HG02981 (cell line): ENCODE measurements at regions not wholly inside any gene's neighbourhood (a gene's known extent, or its start where the extent isn't known, plus 50 kb on each side); places are given as distances from the start of the nearest gene placed in this dataset.
"Not testable (repeated sequence)": the region's sequence is repeated elsewhere in the genome, so short reads cannot be mapped to it uniquely, and the experiment has no call there.

Experiments used
- ATAC-seq: cut with Tn5 transposase; IDR thresholded peaks from one replicate; pipeline ENCODE4 v1.9.1; 2021; ENCODE audit warnings: mild to moderate bottlenecking, moderate library complexity; ENCODE audit not compliant: unreplicated experiment

DNA sequence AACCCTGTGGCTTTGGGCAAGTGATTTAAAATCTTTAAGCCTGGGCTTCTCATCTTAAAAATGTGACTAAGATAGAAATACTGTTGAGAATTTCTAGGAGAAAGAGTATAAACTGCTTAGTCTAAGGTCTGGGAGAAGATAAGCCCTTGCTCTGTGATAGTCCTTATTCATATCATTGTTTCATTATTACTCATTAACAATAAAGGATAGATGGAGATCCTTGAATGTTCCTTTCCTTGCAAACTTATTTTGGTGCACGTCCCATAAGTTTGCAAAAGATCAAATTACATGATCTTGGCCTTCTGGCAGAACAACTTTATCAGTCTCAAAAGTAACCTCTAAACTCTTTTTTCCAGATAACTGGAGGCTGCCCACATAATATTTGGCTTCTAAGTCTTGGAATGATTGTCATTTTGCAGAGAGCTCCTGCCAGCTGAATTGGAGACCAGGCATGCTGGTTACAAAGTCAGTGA is 138.3 kb downstream of the FAM124B start:
- ATAC-seq, result no peak

DNA sequence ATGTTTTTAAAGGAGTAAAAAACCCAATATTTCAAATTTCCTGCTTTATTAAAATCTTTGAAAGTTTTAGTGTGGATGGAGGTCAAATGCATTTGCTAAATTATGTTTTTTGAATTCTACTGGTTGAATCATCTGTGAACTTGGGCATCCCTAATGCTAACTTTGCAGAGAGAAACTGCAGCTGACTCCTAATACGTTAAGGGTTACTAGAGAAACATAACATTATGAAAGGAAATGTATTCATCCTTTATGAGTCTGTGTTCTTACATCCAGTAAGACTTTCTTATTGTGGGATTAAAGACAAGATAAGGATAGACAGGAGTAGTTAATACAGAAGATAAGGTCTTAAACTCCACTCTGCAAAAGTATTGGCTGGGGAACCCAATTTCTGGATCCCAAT is 140.6 kb downstream of the FAM124B start:
- no peak for ATAC-seq

DNA sequence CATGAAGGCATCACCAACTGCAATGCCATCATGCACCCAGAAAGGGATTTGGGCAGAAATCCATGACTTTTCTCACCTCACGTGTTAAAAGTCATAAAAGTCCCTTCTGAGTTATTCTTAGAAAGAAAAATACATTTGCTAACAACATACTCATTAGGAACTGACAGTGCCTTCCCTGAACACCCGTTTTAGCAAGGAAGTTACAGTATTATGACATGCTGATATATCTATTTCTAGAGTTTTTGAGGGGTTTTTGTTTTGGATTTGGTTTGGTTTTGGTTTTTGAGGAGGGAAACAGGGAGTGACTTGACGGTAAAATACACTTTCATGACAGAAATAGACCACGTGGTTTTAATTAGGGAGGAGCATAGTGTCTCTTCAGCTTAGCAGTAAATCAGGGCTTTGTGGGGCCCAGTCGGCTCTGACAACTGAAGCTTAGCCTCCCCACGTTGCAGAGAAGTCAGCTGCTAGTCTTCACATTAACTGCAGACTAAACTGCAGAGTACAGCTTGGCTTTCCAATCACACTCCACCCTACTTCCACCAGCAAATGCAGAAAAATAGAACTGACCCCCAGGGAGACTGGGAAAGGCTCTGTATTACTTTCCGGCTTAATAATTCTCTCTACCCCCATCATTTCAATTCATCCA is 141.4 kb downstream of the FAM124B start:
- ATAC-seq, result no peak

DNA sequence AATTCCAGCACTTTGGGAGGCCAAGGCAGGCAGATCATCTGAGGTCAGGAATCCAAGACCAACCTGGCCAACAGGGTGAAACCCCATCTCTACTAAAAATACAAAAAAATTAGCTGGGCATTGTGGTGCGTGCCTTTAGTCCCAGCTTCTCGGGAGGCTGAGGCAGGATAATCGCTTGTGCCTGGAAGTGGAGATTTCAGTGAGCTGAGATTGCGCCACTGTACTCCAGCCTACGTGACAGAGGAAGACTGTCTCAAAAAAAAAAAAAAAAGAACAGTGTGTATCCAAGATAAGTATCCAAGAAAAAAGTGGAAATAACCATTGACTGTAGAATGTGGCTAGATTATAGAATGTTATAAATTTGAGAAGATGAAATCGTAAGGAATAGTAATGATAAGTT is 142.1 kb downstream of the FAM124B start:
- no peak for ATAC-seq

DNA sequence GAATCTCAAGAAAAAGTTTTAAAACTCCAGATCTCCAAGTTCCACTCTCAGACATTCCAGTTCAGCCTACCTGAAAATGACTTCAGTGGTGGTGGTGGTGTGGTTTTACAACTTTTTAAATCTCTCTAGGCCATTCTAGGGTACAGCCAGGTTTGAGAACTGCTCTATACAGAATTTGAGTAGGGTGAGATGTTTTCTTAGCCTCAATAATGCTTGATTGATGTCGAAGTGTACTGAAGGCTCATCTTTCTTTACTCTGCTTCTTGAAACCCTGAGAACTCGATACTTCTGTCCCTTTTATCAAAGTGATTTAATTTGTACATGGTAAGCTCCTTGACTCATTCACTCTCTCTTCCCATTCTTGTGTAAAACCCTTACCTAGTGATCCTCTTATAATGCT is 143.8 kb downstream of the FAM124B start:
- no peak for ATAC-seq

DNA sequence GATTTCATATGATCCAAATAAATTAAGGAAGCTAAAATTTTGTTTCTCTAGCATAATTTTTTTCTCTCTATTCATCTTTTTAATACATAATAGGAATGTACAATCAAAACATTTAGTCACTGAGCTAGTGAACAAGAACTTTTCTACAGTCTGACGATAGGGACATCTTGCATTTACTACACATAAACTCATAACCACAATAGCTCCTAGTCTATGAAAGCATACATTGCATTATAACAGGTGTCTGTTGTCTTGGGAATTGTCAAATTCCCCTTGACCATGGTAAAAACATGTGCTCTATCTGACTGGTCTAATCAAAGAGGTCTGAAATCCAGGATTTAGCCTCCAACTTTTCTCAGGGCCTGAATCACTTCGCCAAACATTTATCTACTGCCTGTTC is 144.8 kb downstream of the FAM124B start:
- ATAC-seq, result no peak

DNA sequence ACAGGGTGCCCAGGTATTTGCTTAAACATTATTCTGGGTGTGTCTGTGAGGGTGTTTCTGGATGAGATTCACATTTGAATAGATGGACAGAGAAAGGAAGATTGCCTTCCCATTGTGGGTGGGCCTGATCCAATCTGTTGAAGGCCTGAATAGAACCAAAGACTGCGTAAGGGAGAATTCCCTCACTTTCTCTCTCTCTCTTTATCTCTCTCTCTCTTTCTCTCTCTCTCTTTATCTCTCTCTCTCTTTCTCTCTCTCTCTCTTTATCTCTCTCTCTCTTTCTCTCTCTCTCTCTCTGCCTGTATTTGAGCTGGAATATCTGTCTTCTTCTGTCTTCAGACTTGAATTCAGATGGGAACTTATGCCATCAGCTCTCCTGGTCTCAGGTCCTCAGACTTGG is 148.4 kb downstream of the FAM124B start:
- ATAC-seq, result no peak

DNA sequence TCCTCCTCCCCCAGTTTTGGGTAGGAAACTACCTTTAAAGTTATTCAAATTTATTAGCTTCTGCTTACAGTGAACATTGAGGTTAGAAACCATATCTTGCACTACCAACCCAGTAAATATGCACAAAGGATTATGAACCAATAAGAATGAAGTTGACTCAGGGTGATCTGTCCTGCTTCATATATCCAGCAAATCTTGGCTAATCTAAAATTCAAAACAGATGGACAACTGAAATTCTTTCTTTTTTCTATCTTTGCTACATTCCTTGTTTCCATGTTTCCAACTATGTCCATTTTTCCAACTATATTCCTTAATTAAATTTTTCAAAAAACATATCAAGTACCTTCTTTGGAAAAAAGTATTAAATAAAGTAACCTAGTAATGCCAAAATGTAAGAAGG is 149.3 kb downstream of the FAM124B start:
- ATAC-seq, result no peak

DNA sequence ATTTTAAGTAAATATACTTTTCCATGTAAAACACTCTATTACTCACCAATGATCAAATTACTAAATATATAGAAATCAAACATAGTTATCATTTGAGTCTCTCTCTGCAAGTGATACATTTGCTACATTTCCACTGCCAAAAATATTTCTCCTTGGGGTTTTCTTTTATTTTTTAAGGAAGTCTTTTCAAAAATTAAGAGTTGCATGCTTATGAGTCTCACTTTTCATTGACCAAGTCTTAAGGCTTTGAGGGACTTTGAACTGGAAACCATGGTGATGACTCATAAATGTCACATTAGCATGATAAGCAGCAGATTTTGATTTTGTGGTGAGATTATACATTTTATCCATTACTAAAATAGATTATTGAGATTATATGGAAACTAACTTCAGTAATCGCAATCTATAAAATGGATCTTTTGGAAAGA is 152.9 kb downstream of the FAM124B start:
- ATAC-seq, result no peak

DNA sequence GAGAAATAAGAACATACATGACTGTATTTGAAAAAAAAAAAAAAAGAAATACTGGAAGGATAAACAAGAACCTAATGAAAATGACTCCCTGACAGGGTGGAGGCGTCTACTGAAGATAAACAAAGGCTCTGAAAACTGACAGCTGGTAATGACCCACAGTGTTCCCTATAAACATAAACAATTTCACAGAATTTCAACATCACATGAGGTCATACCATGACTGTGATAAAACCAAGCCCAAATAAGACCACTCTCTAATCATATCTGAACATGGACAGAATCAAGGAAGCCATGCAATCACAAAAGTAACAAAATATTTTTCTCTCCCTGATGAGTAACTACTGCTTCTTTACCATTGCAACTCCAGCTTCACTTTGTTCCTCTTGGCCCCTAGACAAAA is 159.3 kb downstream of the FAM124B start:
- no peak for ATAC-seq

DNA sequence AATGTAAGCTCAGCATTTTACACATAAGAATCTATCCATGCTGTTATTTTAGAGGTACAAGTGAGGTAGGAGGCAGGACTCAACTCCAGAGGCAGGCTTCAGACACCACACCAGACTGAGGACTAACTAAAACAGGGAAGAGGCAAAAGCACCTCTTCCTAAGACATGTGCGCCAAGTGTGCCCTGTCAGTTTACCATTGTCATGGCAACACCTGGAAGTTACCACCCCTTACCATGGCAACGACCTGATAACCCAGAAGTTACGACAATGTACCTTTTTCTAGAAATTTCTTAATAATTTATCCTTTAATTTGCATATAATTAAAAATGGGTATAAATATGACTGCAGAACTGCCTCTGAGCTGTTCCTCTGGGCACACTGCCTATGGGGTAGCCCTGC is 160.1 kb downstream of the FAM124B start:
- ATAC-seq, result no peak

DNA sequence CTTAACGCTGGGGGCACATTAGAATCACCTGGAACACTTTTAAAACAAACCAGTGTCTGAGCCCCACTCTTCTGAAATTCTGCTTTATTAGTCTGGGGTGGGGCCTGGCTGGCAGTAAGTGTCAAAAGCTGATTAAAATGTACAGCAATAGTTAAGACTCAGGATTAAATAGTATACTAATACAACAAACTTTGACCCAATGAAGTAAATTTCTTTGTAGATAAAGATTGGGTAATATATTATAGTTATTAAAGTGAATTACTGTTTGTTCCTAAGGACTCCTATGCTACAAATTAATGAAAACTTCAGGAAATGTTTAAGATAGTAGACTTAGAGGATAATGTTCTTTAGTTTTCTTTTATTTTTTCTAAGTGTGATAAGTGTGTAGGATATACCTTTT is 160.9 kb downstream of the FAM124B start:
- no peak for ATAC-seq

DNA sequence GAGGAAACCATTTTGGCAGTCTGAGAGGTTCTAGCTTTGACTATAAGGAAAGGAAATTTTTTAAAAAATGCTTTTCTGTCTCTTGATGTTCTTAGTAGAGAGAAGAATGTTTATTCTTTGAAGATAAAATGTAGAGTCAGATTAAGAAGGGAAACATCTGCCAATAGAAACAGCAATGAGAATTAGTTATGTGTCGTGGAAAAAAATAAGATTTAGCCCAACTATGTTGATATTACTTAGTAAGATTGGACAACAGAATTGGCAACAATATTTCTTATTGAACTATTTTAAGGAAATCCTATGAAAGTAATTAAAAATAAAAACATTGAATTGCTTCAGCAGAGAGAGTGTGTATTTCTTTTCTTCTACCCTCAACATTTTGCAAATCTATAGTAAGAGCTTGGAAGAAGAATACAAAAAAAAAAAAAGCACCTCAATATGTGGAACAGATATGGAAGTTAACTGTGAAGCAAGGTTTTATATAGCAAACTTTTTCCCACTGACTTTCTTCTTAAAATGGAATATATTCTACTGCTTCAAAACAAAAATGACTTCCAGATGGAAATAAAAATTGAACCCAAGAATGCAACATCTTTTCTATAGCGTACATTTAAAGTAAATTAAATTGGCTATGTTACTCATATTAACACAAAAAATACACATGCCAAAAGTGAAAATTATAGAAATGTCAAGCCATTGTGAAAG is 177.9 kb downstream of the FAM124B start:
- ATAC-seq, result no peak

DNA sequence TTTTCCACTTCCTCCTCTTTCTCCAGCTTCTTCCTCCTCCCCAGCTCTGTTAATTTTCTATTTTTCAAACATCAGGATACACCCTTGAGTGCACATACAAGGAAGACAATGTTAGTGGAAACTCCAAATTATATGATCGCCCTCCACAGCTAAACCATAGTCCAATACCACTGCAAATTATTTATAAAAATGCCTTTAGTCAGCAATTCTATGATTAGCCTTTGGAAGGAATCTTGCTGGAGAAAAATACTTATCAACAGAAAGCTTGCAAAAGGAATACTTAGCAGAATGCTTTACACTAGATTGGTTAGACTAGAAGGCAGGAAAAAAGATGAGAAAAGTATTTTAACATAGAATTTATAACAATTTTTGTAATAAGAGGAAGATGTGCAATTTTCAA is 178.9 kb downstream of the FAM124B start:
- ATAC-seq, result no peak

DNA sequence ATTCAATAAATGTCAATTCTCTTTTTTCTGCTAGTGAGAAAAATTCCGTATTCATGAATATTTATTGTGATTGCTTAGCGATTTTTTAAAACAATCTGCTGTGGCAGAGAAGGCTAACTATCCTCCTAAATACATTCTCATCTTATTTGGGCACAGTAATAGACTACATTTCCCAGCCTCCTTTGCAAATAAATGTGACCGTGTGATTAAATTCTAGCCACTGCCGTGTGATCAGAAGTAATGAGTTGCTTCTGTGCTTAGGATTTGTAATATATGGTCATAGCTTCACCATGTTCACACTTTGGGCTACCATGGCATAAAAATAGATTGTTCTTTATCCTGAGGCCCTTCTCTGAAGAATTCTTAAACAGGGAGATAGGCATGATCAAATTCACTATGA is 179.6 kb downstream of the FAM124B start:
- ATAC-seq, result no peak

DNA sequence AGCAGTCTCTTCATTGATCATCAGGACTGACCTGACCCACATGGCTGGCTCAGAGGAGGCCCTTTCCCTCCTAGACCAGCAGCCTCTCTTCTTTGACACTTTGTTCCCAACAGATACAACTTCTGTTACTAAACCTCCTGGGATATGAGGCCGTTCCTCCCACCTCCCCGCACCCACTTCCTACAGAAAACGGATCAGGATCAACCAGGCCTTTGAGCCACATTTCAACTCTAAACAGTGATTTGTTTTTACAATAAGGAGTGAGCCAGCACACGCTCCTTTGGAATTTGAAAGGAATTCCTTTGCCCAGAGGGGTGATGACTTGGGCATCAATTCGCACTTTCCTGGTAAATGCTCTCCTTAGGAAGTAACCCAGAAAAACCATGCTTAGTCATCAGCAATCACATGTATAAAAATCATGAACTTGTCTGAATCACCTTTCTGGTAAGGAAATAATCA is 180.4 kb downstream of the FAM124B start:
- no peak for ATAC-seq

DNA sequence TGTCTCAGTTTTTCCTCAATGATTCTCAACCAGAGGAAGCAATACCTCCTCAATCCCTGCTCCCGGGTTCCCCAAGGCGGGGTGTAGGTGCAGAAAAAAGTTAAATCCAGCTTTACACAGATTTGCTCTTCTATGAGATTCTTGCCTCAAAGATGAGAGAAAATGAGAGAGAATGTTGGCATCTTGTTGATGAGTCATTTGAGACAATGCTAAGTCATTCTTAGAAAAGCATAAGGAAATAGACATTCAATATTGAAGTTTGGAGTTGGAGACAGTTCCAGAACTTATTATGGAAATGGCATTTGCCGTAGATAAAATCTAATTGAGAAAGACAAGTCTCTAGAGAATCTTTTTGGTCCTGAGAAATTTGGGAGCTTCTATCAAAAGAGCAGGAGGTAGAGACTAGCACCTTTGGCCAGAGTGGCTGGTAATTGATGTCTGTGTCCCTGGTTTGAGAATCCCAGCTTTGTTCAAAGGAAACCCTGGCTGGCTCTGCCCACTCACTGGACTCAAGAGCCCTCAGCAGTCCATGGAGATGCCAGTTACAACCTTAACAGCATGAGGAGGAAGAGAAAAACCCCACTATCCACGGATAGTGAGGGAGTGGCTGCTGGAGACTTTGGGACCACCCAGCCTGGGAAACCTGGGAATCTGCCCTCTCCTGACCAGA is 181.2 kb downstream of the FAM124B start:
- no peak for ATAC-seq

DNA sequence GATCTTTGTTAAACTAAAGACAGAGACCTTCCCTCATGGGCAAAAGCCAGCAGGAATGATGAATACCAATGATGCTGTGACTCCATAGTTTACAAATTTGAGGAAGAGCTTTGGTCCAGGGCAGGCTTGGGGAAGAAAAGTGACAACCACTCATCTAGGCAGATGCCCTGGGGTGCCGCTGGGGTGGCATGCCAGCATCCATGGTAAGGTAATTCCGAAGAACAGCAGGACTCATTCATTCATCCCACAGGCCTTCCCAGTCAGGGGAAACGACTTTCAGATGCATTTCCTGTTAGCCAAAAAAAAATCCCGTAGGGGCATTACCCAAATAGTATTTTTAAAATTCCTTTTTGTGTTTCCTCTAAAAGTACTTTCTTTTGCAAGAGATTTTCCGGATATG is 180.7 kb upstream of the SERPINE2 start:
- ATAC-seq, result no peak

DNA sequence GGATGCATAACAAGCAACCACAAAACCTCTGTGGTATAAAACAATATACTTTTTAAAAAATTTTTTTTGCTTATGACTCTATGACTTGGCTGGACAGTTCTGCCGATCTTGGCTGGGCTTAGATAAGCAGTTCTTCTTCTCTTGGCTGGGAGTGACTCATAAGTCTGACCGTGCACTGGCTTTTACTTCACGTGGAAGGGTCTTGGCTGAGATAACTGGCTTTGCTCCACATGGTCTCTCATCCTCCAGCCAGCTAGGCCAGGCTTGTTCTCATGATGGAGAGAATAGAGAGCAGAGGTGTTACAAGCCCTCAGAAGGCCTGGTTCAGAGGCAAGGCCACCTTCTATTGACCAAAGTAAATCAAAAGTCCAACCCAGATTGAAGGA is 178.9 kb upstream of the SERPINE2 start:
- no peak for ATAC-seq

DNA sequence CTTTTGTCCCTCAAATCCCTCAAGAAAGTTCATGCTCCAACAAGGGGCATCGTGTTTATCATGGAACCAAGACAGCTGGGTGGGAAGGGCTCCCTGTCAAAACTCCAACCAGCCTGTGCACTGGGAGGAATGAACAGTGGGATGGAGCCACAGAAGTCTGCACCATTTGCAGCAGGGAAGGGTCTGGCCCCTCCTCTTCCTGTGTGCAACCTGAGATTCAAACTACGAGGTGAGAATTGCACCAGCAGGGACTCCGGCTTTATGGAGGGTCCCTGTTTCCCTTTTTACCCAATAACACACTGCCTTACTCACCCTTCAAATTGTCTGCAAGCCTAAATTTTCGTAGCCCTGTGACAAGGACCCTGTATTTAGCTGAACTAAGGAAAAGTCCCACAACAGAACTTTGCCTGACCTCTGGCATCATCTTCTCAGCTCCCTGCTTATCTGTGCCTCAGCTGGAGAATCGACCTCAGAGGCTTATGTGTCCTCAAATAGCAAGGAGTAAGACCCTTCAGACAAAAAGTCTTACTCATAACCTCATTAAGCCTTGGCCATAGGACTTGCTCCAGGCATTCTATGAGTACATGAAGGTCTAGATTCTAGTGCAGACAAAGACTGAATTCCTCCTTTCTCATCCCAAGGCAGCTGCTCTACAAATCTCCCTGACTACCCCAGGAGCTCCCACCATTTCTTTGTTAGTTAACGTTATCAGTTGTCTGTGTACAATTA is 178.3 kb upstream of the SERPINE2 start:
- ATAC-seq, result no peak

DNA sequence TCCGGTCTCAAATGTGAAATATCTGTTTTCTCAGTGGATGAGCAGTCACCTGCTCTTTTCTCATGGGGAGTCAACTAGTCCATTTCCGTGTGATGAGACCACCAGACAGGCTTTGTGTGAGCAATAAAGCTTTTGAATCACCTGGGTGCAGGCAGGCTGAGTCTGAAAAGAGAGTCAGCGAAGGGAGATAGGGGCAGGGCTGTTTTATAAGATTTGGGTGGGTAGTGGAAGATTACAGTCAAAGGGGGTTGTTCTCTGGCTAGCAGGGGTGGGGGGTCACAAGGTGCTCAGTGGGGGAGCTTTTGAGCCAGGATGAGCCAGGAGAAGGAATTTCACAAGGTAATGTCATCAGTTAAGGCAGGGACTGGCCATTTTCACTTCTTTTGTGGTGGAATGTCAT is 176.5 kb upstream of the SERPINE2 start:
- not testable (repeated sequence) for ATAC-seq
